ENCODE measurements at regions not wholly inside any gene's neighbourhood (a gene's known extent, or its start where the extent isn't known, plus 50 kb on each side); places are given as distances from the start of the nearest gene placed in this dataset.

DNA sequence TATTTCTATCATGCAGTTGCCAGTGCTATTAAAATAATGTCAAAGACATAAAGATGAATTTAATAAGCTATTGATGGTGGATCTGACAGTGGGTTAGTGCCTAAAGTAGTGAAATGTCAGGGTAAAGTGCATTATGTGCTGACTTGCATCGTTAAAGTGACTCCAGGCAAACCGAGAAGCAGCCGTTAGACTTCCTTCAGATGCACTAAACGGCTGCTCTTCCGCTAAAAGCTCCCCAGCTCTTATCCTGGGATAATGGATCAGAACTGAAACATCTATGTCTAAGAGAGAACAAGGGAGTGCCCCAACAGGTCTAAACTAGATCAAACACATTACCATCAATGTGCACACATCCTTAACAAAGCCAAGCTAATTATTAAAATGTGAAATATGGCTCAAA is 468.2 kb downstream of the NTRK2 start:
- DNase-seq (ENCODE audit: low read depth in 2 of 2), result no peak
- H3K4me3 ChIP-seq (replicated peaks in 1 of 2; ENCODE audit: low read depth in 2 of 2, low read length in 2 of 2), result no peak overlapping the region
- TF ChIP-seq CTCF (IDR thresholded peaks at IDR 0.05; ENCODE audit: low read depth, low read length), result no peak

GRCh38 chr9:85136987-85137386 is 467.5 kb downstream of the NTRK2 start:
- TF ChIP-seq CTCF (IDR thresholded peaks at IDR 0.05; ENCODE audit: low read depth, low read length), result no peak
- no peak overlapping the region for H3K4me3 ChIP-seq (replicated peaks in 1 of 2; ENCODE audit: low read depth in 2 of 2, low read length in 2 of 2)
- DNase-seq (ENCODE audit: low read depth in 2 of 2), result no peak

GRCh38 chr9:85136507-85136906 is 467.0 kb downstream of the NTRK2 start:
- H3K4me3 ChIP-seq (replicated peaks in 1 of 2; ENCODE audit: low read depth in 2 of 2, low read length in 2 of 2), result no peak overlapping the region
- TF ChIP-seq CTCF (IDR thresholded peaks at IDR 0.05; ENCODE audit: low read depth, low read length), result no peak
- DNase-seq (ENCODE audit: low read depth in 2 of 2), result no peak

DNA sequence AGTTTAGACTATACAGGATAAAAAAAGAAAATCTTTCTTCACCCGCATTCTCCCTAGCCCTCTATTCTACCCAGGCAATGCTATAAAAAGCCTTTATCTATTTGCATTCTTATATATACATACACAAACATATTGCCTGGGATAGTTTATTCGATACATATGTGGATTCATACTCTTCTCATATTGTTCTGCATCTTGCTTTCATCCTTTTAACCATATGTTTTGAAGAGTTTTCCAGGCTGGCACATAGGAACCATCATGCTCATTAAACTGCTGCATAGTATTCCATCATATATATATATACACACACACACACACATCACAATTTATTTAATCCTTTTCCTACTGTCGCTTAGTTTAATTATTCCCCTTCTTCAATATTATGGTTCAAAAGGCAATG is 461.2 kb downstream of the NTRK2 start:
- TF ChIP-seq CTCF (IDR thresholded peaks at IDR 0.05; ENCODE audit: low read depth, low read length), result no peak
- H3K4me3 ChIP-seq (replicated peaks in 1 of 2; ENCODE audit: low read depth in 2 of 2, low read length in 2 of 2), result no peak overlapping the region
- DNase-seq (ENCODE audit: low read depth in 2 of 2), result no peak

GRCh38 chr9:85130260-85130659 is 460.7 kb downstream of the NTRK2 start:
- DNase-seq (ENCODE audit: low read depth in 2 of 2), result no peak
- no peak for TF ChIP-seq CTCF (IDR thresholded peaks at IDR 0.05; ENCODE audit: low read depth, low read length)
- no peak overlapping the region for H3K4me3 ChIP-seq (replicated peaks in 1 of 2; ENCODE audit: low read depth in 2 of 2, low read length in 2 of 2)

- no peak for TF ChIP-seq CTCF (IDR thresholded peaks at IDR 0.05; ENCODE audit: low read depth, low read length)
Observed at GRCh38 chr9:85129514-85129913, 460.0 kb downstream of the NTRK2 start.

DNA sequence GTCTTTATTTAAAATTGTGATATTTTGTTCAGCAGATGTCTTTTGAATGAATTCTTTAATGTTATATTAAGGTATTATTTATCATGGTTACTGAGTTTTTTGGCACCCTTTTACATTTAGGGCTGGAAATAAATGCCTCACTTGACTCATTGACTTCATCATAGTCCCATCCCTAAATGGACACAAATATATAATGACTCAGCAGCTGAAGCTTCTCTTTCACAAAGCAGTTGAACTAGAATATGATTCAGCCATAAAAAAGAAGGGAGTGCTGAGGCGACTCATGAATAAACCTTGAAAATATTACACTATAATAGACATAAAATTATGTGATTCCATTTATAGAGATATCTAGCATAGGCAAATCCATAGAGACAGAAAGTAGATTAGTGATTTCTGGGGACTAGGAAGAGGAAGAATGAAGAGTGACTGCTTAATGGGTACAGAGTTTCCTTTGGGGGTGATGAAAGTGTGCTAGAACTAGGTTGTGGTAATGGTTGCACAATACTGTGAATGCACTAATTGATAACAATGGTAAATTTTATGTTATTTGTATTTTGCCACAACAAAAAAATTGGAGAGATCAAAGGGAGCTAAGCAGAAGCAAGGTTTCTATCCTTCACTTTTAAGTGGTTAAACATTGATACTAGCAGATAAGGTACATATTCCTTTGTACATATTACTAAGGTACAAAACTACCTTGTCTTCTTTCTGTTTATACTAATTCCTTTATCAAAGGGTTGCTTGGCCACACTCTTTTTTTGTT is 449.6 kb downstream of the NTRK2 start:
- no peak for TF ChIP-seq CTCF (IDR thresholded peaks at IDR 0.05; ENCODE audit: low read depth, low read length)
- H3K4me3 ChIP-seq (replicated peaks in 1 of 2; ENCODE audit: low read depth in 2 of 2, low read length in 2 of 2), result no peak overlapping the region
- DNase-seq (ENCODE audit: low read depth in 2 of 2), result peak in 1 of 2 donors; percentile 3

More at GRCh38 chr9:85129514-85129913, 460.0 kb downstream of the NTRK2 start:
- H3K4me3 ChIP-seq (replicated peaks in 1 of 2; ENCODE audit: low read depth in 2 of 2, low read length in 2 of 2), result no peak overlapping the region
- DNase-seq (ENCODE audit: low read depth in 2 of 2), result no peak

Measured in cardiac fibroblast (primary cell).